ENCODE measurements at regions not wholly inside any gene's neighbourhood (a gene's known extent, or its start where the extent isn't known, plus 50 kb on each side); places are given as distances from the start of the nearest gene placed in this dataset.

DNA sequence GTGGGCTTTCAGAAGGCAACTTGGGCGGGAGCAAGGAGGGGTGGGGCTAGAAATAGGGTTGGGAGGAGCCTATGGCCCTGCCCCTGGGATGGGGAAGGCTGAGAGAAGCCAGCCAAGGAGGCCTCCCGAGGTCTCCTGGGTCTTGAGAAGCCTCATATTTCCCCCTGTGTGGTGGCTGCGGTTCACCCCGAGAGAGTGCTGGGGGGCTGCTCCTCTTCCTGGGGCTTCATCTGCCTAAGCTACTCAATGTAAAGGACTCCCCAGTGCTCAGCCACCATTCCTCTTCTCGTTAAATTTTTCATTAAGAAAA is 174.3 kb downstream of the SMAD6 start:
- no peak for TF ChIP-seq SP1 (IDR thresholded peaks at IDR 0.05)
- TF ChIP-seq SUZ12 (IDR thresholded peaks at IDR 0.05): no peak
- TF ChIP-seq ELF4 (IDR thresholded peaks at IDR 0.05): no peak
- no peak for TF ChIP-seq NFRKB (IDR thresholded peaks at IDR 0.05)
- no peak for TF ChIP-seq CTBP1 (IDR thresholded peaks at IDR 0.05; ENCODE audit: borderline replicate concordance)
- TF ChIP-seq TARDBP (IDR thresholded peaks at IDR 0.05): no peak
- no peak for TF ChIP-seq FOXM1 (IDR thresholded peaks at IDR 0.05; ENCODE audit: borderline replicate concordance)
- no peak for TF ChIP-seq ZNF384 (IDR thresholded peaks at IDR 0.05)
- no peak for TF ChIP-seq BHLHE40 (IDR thresholded peaks at IDR 0.05; ENCODE audit: borderline replicate concordance)
- TF ChIP-seq FOXK2 (IDR thresholded peaks at IDR 0.05): no peak
- no peak for TF ChIP-seq FOXA1 (IDR thresholded peaks at IDR 0.05)
- TF ChIP-seq ARNT (IDR thresholded peaks at IDR 0.05): no peak
- TF ChIP-seq, protein P1, sequence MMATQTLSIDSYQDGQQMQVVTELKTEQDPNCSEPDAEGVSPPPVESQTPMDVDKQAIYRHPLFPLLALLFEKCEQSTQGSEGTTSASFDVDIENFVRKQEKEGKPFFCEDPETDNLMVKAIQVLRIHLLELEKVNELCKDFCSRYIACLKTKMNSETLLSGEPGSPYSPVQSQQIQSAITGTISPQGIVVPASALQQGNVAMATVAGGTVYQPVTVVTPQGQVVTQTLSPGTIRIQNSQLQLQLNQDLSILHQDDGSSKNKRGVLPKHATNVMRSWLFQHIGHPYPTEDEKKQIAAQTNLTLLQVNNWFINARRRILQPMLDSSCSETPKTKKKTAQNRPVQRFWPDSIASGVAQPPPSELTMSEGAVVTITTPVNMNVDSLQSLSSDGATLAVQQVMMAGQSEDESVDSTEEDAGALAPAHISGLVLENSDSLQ (IDR thresholded peaks at IDR 0.05): no peak
- TF ChIP-seq HDGF (IDR thresholded peaks at IDR 0.05; ENCODE audit: borderline replicate concordance): no peak
